GM12872 (cell line): ENCODE measurements at regions not wholly inside any gene's neighbourhood (a gene's known extent, or its start where the extent isn't known, plus 50 kb on each side); places are given as distances from the start of the nearest gene placed in this dataset.

Source experiments
- TF ChIP-seq, protein P1 (sequence below): IDR thresholded peaks from 3 replicates; pipeline ENCODE4 v1.5.1; 2011; ENCODE audit warnings: low read depth, mild to moderate bottlenecking, low read length, moderate library complexity; ENCODE audit not compliant: insufficient read depth

GRCh38 chr9:14400658-14400995 lies 86.7 kb upstream of the NFIB start:
- TF ChIP-seq, protein P1, sequence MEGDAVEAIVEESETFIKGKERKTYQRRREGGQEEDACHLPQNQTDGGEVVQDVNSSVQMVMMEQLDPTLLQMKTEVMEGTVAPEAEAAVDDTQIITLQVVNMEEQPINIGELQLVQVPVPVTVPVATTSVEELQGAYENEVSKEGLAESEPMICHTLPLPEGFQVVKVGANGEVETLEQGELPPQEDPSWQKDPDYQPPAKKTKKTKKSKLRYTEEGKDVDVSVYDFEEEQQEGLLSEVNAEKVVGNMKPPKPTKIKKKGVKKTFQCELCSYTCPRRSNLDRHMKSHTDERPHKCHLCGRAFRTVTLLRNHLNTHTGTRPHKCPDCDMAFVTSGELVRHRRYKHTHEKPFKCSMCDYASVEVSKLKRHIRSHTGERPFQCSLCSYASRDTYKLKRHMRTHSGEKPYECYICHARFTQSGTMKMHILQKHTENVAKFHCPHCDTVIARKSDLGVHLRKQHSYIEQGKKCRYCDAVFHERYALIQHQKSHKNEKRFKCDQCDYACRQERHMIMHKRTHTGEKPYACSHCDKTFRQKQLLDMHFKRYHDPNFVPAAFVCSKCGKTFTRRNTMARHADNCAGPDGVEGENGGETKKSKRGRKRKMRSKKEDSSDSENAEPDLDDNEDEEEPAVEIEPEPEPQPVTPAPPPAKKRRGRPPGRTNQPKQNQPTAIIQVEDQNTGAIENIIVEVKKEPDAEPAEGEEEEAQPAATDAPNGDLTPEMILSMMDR, result peak; percentile 17; the same call in 1 of the 3 replicates

GRCh38 chr9:14399756-14400657 lies 86.1 kb upstream of the NFIB start:
- TF ChIP-seq, protein P1, result no peak

DNA sequence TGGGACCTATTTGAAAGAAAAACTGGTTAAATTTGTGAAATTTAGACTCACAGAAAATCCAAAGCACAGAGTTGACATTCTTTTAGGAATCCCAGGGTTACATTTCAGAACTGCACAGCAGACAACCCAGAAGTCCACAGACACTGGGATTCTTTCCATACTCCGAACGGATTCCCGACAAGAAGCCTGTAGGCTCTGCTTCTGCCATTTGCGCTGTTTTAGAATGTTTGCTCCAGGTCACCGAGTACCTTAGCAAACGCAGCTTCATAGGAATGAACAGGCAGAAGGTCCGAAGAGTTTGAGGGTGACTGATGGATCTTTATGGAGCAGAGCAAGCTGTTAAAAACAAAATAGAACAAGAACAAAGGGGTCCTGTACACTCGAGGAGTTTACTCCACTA lies 84.5 kb upstream of the NFIB start:
- TF ChIP-seq, protein P1, result no peak

GRCh38 chr9:14396171-14396570 lies 82.2 kb upstream of the NFIB start:
- TF ChIP-seq, protein P1, result no peak

DNA sequence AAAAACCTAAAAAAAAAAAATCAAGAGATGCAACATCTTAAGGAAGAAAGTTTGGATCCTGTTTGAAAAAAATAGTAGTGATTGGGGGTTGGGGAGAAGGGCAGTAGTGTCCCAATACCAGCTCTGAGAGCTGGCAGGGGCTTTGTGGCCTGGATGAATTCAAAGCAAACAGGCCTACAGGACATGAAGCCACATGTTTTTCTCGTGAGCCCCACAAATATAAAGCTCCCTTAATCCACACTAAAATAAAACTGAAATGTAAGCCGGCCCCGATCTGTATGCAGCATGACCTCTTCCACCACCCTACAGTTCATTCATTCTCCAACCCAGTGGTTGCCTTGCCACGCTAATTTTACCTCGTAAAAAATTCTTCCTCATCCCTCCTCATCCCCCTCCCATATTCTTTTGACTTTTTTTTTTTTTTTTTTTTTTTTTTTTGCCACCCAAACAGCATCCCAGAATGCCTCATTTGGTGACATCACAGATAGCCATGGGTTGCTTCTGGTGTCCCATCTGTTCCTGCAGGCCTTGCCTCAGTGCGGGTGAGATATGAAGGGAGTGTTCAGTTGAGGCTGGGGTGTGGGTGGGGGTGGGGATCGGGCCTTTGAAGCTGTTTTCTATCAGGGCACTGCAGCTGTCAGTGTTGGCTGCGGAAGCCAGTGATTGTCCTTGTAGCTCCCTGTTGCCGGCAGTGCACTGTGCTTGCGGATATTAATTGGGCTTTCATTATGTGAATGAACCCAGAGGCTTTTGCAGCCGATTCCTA lies 81.6 kb upstream of the NFIB start:
- TF ChIP-seq, protein P1, result no peak

- TF ChIP-seq, protein P1, result no peak
Measured at GRCh38 chr9:14393418-14393817, 79.5 kb upstream of the NFIB start.

GRCh38 chr9:14391620-14392019 lies 77.7 kb upstream of the NFIB start:
- TF ChIP-seq, protein P1, result no peak
